CD4-positive, alpha-beta T cell treated with Interleukin-4 for 4 hours (primary cell): ENCODE measurements at regions not wholly inside any gene's neighbourhood (a gene's known extent, or its start where the extent isn't known, plus 50 kb on each side); places are given as distances from the start of the nearest gene placed in this dataset.
"Not testable (repeated sequence)": the region's sequence is repeated elsewhere in the genome, so short reads cannot be mapped to it uniquely, and the experiment has no call there.

Source experiments
- DNase-seq: peaks from one replicate; pipeline ENCODE4 v3.0.0-alpha.2; 2020

DNA sequence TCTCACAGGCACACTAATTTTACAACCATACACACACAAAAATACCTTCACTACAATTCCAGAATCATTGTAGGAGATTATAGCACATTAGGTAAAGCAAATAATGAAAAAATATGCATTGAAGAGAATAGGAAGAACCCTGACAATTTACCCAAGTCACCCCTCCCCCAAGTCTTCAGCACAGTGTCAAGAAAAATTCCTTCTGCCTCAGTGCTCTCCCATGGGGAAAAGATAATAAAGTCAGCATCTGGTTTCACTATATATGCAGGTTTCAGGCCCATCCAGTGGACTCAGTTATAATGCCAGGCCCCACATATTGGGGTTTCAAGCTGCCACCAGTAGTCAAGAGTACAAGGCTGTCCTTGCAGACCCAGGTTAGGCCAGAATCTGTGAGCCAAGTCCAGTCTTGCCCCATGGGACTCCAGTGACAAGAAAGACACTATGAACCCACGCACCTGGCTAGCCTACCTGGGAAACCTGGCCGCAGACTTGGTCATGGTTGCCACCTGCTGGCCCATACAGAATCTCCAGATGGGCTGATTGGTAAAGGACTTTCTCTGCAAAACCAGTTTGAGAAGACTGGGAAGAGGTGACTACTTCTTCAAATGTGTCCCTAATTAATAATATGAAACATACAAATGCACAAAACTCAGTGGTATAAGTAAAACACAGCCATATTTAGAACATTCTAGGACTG, 398.6 kb upstream of the FLRT2 start:
- DNase-seq = no peak

DNA sequence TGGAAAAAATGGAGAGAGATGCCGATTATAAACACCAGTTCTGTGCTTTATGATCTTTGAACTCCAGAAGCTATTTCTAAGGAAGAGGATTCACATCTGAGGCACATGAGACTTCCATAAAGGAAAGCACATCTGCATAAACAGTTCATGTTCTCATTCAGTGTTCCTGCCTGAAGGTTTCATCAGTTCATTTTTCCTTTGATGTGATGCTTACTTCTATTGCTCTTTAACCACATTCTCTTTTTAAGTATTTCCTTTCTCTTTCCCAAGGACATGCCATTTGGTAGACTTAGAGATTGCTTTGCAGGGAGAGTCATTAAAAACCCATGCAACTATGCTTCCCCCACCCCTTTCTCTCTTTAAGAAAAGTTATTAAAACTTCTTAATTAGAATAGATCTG, 387.0 kb upstream of the FLRT2 start:
- no peak for DNase-seq

DNA sequence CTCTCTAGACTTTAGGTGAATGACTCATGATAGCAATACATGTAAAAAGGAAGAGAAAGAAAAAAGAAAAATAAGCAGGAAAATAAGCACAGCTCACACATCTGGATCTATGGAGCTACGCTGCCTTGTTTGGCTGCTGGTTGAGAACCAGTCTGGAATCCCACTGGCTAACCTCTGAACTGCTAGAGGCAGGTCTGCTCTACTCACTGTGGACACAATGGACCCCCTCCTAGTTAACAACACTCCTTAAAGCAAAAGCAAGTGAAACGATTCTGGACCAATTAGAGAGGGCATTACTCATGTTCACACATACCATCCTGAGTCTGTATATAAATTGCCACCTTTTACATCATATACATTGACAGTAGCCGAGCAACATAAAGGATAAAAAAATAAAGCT, 383.2 kb upstream of the FLRT2 start:
- DNase-seq = no peak

DNA sequence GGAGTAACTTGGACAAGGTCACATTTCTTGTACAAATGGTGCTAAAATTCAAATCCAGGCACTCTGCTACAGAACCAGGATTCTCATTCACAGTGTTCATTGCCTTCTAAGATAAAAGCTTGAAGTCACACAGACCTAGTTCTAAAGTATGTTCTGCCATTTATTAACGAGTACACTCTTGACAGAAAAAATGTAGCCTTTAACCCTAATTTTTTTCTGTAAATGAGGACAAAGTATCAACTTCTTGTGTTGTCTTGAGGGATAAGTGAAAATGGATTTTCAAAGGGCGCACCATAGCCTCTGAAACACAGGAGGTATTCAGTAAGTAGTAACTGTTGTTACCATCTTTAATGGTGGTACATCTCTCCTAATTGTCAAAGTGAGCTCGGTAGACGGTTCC, 379.8 kb upstream of the FLRT2 start:
- DNase-seq = no peak

DNA sequence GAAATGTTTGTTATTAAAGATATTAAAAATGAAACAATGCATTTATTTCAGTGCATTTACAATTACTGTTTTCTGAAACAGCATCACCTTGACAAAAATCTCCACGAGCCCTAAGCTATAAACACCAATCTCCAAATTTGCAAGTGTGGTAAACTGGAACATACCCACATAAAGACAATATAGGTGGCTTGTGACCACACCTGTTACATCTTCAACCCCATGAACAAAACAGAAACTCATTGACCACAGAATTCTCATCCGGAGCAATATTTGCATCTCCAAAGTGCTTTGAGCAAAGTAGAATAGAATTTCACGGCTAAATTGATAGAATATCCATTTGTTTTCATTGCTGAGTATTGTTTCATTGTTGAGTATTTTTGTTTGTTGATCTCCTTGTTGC, 375.2 kb upstream of the FLRT2 start:
- DNase-seq = no peak

DNA sequence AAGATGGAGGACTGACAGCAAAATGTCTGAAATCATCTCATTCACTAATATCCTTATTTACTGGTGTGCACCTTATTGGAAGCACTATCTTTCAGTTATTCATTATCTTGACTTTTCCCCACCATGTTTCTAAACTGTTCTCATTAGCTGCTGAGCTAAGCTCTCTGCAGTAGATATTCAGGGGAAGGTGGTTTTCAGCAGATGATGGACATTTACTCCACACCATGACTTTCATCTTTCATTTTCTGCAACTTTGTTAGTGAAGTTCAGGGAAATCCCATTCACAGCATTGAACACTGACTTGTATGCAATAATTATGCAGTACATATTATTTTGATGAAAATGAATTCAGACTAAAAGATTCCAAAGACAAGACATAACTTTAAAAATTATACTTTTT, 373.6 kb upstream of the FLRT2 start:
- no peak for DNase-seq

DNA sequence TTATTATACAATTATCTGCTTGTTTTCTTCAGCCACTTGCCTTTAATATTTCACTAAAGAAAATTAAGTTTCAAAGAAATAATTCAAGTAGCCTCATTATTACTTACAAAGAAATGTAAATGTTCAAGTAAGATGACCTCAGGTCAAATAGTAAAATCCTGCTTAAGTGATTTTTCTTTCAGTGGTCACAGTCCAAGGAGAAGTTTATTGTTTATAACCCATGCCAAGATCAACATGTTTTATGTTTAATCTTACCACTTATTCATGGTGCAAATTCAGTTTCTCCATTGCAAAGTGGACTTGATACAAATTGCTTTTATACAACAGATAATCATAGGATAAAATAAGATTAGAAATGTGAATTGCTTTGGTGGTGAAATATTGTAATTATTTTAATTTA, 370.2 kb upstream of the FLRT2 start:
- DNase-seq = no peak

DNA sequence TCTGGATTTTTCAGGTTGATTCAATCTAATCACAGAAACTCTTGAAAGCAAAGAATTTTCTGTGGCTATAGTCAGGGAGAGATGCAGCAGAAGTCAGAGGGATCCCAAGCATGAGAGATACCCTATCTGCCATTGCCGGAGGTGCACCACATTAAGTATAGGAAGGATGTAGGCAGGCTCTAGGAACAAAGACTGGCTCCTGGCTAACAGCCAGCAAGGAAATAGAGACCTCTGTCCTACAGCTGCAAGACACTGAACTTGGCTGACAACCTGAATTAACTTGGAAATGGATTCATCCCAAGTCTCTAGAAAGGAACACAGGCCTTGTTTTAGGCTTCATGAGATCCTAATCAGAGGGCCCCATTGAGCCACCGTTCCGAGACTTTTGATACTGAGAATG, 364.9 kb upstream of the FLRT2 start:
- DNase-seq = no peak

DNA sequence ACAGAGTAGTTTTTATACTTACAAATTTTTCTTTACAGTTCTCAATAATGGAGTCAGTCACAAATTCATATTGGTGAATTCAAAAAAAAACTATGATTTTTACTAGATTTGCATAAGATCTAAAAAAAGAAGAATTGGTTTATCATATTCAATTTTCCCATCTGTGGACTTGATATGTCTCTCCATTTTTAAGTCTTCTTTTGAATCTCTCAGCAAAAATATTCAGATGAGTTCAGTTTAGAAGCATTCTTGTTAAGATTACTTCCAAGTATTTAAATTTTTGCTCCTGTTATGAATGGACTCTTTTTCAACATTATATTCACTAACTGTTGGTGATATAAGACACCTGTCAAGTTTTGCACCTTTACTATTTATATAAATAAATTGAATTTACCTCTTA, 360.6 kb upstream of the FLRT2 start:
- DNase-seq = no peak

DNA sequence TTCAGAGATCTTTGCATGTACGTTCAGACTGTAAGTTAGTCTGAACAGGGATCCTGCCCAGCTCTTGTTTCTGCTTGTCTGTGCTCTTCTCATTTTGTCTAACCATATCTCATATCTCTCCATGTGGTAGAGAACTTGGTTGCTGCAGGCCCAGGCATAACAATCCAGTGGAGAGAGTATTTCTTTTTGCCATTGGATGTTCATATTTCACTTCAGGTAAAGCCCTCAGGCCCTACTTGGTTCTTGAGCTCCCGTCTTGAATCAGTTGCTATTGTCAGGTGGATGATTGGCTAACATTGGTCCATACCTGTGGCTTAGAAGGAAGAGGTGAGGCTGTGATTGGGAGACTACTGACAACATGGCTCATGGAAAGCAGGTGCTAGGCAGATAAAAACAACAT, 357.7 kb upstream of the FLRT2 start:
- no peak for DNase-seq

DNA sequence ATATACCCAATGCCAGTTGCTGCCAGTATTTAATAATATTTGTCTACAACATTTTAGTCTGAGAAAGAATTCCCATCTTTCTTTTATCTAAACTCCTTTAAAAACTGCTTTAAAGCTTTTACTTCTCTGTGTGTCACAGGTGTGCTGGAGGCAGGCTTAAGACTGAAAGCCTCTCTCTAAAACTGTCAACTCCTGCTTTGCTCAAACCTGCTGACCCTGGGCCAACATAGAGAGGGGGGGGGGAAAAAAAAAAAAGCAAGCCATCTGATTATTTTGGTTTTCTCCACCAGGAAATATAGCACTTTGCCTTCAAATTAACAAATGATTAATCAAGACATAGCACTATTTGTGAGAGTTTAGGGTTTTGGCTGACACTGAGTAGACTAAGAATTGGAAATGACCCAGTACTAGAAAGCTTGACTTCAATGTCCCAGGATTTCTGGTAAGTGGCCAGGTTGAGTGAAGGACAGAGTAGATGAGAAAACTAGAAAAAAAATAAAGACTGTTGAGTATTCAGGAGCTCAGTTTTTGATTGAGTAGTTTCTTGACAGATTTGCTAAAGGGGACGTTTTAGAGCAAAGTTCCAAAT, 357.0 kb upstream of the FLRT2 start:
- no peak for DNase-seq

DNA sequence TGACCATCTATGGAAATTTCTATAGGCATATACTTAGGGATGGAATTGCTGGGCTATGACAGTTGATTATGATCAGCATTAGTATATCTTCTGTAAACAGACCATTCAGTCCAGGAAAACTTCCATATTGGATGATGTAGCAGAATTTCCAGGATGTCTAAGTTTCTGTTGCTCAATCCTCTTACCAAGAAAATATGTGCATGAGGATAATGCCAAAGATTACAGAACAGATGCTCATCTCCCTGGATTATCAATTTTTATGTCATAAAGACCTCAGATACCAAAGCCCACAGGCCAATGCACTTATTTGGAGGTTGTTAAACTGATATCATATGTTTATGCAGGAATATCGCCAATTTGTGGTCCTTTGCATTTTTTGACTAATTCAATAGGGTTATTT, 354.4 kb upstream of the FLRT2 start:
- DNase-seq = no peak

DNA sequence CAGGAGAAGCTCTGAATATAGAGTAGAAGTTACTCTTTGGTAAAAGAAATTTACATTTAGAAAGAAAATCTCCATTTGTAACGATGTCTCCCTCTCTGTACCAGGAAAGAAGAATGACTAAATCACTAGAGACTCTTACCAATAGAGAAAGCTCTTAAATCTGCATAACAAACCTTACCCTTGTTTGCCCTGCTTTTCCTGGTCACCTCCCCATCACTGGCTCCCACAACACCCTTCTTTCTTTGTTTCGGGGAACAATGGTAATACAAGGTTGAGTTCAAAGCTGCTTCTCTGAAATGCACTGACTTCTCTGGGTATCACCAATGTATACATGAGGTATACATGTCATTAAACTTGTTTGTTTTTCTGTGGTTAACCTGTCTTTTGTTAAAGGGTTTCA, 351.1 kb upstream of the FLRT2 start:
- DNase-seq = no peak

DNA sequence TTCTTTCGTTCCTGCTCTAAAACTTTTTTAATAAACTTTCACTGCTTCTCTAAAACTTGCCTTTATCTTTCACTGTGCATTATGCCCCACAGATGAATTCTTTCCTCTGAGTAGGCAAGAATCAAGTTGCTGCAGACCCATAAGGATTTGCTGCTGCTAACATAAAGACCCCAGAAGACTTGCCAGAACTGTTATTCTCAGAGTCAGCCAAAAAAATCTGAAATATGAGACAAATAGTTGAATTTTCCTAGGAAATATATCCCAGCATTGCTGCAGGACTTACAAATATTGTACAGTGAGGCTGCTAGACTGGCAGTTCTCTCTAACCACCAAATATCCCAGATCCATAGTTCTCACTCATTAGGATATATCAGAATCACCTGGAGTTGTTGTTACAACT, 349.1 kb upstream of the FLRT2 start:
- DNase-seq = no peak

DNA sequence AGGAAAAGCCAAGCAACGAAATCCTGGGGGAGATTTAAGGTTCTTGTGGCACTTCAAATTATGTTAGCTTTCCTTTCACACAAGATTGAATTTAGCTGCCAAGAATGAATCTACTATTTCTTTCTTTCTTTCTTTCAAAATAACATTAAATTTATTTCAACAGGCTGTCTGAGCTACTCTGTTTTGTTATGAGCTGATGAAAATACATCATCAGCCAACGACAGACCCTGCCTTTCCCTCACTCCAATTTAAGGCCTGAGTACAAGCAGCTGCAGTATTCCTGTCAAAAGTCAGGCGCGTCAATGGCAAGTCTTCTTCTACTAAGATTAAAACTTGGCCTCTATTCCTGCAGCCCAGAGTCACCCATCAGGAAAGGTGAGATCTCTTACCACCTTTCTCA, 347.7 kb upstream of the FLRT2 start:
- DNase-seq = no peak

DNA sequence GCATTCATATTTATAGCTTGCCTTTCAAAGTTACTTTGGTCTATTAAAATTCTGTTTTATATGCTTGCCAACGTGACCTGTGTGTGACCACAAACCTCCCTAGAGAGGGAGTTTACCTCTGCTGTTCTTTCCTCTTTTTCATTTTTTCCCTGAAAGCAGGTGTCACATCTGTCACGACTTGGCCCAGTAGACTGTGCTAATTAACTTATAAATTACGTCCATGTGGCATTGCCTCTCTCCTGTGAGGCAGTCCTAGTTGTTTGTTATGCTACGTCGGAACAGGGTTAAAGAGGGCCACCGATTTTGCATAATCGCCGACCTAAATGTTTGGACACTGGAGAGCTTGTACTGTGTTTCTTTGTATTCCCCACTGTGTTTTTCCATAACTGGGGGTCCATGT, 343.9 kb upstream of the FLRT2 start:
- DNase-seq = no peak

DNA sequence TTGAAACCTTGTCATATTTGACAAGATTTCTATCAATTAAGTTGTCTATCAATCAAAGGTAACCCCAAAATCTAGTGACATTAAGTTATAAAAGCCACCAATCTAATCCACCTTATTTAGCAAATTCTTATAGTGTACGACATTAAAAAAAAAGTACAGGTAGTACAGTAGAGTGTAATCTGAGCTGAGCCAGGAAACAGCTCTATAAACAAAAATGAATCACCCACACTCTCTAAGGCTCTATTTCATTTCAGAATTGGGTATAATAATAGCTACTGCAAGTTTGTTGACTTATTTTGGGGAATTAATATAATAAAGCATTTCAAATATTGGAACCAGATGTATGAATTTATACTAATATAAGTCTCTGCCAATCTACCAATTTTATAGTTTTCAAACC, 342.4 kb upstream of the FLRT2 start:
- no peak for DNase-seq

DNA sequence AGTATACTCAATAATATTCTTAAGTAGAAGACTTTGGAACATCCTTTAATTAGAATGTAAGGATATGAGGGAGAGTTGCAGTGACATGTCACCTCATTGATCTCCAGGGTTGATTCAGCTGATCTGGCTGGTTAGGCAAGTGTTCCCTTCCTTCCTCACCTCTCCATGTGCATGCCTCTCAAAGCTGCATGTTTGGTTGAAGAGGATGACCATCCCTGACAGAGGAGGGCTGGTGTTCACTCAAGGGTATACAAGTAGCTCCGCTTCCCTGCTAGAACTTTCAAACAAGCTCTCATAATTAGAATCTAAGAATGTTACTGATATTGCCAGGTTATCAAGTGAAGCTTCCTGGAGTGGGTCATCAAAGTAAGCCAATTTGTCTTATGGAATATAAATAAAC, 341.1 kb upstream of the FLRT2 start:
- no peak for DNase-seq

DNA sequence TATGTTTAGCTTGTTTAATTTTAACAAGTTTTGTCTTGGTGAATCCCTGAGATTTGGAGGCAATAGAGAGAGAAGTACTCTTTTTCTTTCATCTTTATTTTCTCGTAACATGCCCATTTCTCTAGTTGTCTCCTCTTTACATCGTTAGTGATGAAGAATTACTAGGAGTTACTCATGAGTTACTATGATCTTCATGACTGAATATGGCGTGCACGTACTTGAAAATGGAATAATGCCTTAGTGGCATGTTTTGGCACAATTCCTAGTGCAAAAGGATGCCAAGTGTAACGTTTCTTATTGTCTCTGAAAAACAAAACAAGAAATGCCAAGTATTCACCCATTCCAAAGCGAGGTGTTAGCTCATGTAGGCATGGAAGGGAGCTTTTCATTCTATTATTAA, 340.7 kb upstream of the FLRT2 start:
- not testable (repeated sequence) for DNase-seq

DNA sequence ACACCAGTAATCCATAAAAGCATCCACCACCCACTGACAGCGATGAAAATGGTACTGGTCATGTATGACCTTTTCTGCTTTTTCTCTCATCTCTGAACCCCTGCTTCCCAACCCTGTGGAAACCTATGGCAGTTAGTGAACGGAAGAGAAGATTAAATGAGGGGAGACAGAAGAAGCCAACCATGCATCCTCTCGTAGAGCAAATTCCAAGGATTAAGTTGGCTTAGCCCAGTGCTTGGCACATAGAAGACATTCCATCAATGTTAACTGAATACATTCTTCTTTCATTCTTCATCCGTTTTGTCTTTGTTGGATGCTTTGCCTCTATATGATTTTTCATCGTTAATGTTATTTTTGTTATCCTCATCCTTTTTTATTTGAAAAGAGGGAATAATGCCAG, 339.7 kb upstream of the FLRT2 start:
- DNase-seq = no peak

DNA sequence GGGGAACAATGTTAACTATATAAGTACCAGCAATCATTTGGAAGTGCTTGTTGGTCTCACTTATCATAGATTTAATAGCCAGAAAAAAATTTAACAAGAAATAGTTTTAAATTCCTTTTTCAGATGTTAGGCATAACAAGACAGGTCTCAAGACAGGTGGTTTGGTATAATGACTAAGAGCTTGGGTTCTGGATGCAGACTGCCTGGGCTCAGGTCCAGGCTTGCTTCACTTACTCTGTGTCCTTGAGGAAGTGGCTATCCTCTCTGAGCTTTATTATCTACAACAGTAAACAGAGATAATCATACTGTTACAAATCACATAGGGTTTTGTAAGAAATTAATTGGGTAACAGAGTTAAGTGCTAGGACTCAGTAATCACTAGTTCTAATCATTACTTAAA, 338.0 kb upstream of the FLRT2 start:
- no peak for DNase-seq

DNA sequence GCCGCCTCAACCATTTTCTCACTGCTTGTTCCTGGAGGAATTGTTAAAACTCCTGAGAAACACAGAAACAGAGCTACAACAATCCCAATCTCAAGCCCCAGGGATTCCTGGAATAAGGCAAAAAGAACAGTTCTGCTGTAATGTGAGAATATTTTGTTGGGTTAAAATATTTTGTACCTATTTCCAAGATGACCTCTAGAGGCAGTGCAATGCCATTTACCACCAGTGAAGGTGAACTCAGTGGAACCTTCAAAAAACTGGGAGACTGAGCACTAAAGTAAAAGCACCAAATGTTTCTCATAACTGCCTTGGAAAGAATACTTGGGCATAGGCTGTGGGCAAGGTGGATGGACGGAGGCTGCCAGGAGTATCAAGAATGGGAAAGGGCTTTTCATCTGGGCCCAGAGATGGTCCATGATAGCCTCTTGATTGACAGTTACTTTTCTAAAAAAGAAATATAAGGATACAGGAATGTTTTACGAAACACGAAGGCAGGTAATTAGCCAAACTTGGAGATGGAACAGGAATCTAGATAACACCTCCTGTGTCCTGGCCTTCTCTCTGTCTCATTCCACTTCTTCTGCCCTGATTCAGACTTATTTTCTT, 334.0 kb upstream of the FLRT2 start:
- no peak for DNase-seq

DNA sequence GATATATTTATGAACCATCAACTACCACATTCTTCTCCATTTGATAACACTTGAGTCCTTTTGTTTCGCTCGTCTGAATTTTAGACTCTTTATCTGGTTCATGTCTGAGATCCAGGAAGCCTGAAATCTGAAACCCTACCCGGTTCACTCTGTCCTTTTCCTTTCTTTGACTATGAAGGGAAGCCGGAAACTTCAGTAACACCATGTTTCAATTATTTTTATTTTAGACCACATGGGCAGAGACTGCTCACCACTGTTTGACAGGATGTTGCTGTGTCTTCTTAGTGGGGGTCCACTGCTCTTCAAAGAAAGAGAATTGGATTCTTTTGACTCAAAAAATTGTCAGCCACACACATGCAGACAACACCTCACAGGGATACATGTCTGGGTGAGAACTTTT, 331.9 kb upstream of the FLRT2 start:
- no peak for DNase-seq

DNA sequence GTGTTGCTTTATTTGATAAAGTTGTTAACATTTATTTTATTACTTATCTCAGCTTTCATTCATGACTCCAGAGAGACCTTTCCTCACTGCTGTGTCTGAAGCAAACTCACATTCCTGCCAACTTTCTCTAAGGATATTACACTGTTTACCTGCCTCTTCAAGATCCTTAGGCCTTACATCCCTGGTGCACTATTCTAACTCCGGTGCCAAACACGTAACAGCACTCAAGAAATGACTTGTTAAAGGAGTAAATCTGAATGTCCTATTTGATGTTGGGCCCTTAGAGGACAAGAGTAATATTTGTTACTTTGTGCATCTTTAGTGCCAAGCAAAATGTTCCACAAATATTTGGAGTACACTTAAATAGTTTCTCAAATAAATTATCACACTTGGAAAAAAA, 324.1 kb upstream of the FLRT2 start:
- no peak for DNase-seq

DNA sequence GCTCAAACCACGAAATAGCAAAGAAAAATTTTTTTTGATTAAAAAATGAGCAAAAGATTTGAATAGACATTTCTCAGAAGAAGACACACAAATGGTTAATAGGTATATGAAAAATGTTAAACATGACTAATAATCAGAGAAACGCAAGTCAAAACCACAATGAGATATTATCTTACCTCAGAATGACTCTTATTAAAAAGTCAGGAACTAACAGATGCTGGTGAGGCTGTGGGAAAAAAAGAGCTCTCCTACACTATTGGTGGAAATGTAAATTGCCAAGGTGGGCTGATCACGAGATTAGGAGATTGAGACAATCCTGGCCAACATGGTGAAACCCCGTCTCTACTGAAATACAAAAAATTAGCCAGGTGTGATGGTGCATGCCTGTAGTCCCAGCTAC, 315.5 kb upstream of the FLRT2 start:
- DNase-seq = no peak
